A549 (cell line): ENCODE measurements at regions not wholly inside any gene's neighbourhood (a gene's known extent, or its start where the extent isn't known, plus 50 kb on each side); places are given as distances from the start of the nearest gene placed in this dataset.

Source experiments
- ATAC-seq, 2 experiments: fragments of 200-7000 bp in 1 of 2; fragments of >200 bp in 1 of 2; cut with Nextera tagmentation in 1 of 2; cut with Tn5 transposase in 1 of 2; 3 replicates each; pipeline versions ENCODE4 v1.8.0 to v1.9.1; 2018 to 2020; ENCODE audit warnings: mild to moderate bottlenecking in 1 of 2, moderate library complexity in 1 of 2
- CTCF ChIA-PET: fragments of 300-600 bp; sonication (Branson Sonifier 250); formaldehyde crosslinking; extraction: SDS; loops from one replicate; lab custom pipeline; 2021; ENCODE audit warnings: antibody characterized with exemption, inconsistent platforms; lab: Yijun Ruan, JAX
- POLR2A ChIA-PET: fragments of 350-600 bp; formaldehyde crosslinking; extraction: SDS; loops from one replicate; lab custom pipeline; 2021; ENCODE audit warnings: antibody characterized with exemption, inconsistent platforms; lab: Yijun Ruan, JAX
- DNase-seq, 2 experiments: peaks; one replicate each; pipeline versions ENCODE4 v3.0.0 to v3.0.0-alpha.2; 2011 to 2016; ENCODE audit warnings: low read depth in 1 of 2, low spot score in 1 of 2
- FAIRE-seq: peaks from 2 replicates; lab custom pipeline; 2011; peaks lifted over from hg19 to GRCh38; lab: Jason Lieb, UNC
- H3K27ac ChIP-seq, 2 experiments: fragments of >200 bp; sonication (Bioruptor Twin); formaldehyde crosslinking; 3 replicates each; pipeline ENCODE4 v1.5.1; 2016 to 2017
- H3K4me1 ChIP-seq: fragments of >200 bp; sonication (Bioruptor Twin); formaldehyde crosslinking; 3 replicates; pipeline ENCODE4 v1.6.1; 2016
- H3K4me2 ChIP-seq: fragments of >200 bp; sonication (Bioruptor Twin); formaldehyde crosslinking; 3 replicates; pipeline ENCODE4 v1.6.1; 2016
- H3K4me3 ChIP-seq: fragments of >200 bp; sonication (Bioruptor Twin); formaldehyde crosslinking; 3 replicates; pipeline ENCODE4 v1.5.1; 2016
- H3K9me3 ChIP-seq: fragments of >200 bp; sonication (Bioruptor Twin); formaldehyde crosslinking; 3 replicates; pipeline ENCODE4 v1.6.1; 2016
- CHD2 ChIP-seq: fragments of 150-350 bp; IDR thresholded peaks from 2 replicates; pipeline ENCODE4 v1.6.1; 2014; ENCODE audit warnings: low read length; ENCODE audit not compliant: partially characterized antibody
- EP300 ChIP-seq, 2 experiments: fragments of >200 bp; sonication (Bioruptor Twin); formaldehyde crosslinking; IDR thresholded peaks; 2 replicates in 1 of 2; 3 replicates in 1 of 2; pipeline ENCODE4 v1.6.1; 2016 to 2017
- FOSB ChIP-seq: fragments of 250-450 bp; sonication (Bioruptor Pico); IDR thresholded peaks from 2 replicates; pipeline ENCODE4 v1.5.0; 2020; ENCODE audit warnings: mild to moderate bottlenecking, moderate library complexity
- HOXB5 ChIP-seq: fragments of 250-450 bp; sonication (Bioruptor Pico); IDR thresholded peaks from 2 replicates; pipeline ENCODE4 v1.5.0; 2020; ENCODE audit warnings: mild to moderate bottlenecking, moderate library complexity
- JUN ChIP-seq, 2 experiments: fragments of >200 bp; sonication (Bioruptor Twin); formaldehyde crosslinking; IDR thresholded peaks; 2 replicates in 1 of 2; 3 replicates in 1 of 2; pipeline ENCODE4 v1.6.1; 2016 to 2017
- MAFK ChIP-seq: fragments of 450-650 bp; IDR thresholded peaks from 2 replicates; pipeline ENCODE4 v1.6.1; 2014; ENCODE audit not compliant: partially characterized antibody
- MAZ ChIP-seq: fragments of 150-350 bp; IDR thresholded peaks from 2 replicates; pipeline ENCODE4 v1.6.1; 2014; ENCODE audit warnings: antibody characterized with exemption, low read depth, low read length, borderline replicate concordance
- NPAS2 ChIP-seq: fragments of 250-450 bp; sonication (Bioruptor Pico); IDR thresholded peaks from 2 replicates; pipeline ENCODE4 v1.8.0; 2022; ENCODE audit warnings: mild to moderate bottlenecking, moderate library complexity, borderline replicate concordance
- POLR2A ChIP-seq: IDR thresholded peaks from 2 replicates; pipeline ENCODE4 v1.6.1; 2012; ENCODE audit warnings: mild to moderate bottlenecking, low read length
- RFX5 ChIP-seq: fragments of 450-650 bp; IDR thresholded peaks from 2 replicates; pipeline ENCODE4 v1.7.1; 2014; ENCODE audit warnings: antibody characterized with exemption, mild to moderate bottlenecking, moderate library complexity
- RNF2 ChIP-seq: fragments of 200-600 bp; sonication (generic); IDR thresholded peaks from 2 replicates; pipeline ENCODE4 v1.6.1; 2016; ENCODE audit warnings: low read depth, mild to moderate bottlenecking, antibody characterized with exemption, moderate library complexity, borderline replicate concordance
- TP53 ChIP-seq: fragments of 250-450 bp; sonication (Bioruptor Pico); IDR thresholded peaks from 2 replicates; pipeline ENCODE4 v1.5.0; 2021; ENCODE audit warnings: mild to moderate bottlenecking, moderate library complexity
- USF2 ChIP-seq: fragments of 450-650 bp; IDR thresholded peaks from 2 replicates; pipeline ENCODE4 v1.6.1; 2014; ENCODE audit warnings: antibody characterized with exemption
- ZFP36 ChIP-seq: fragments of 450-650 bp; IDR thresholded peaks from 2 replicates; pipeline ENCODE4 v1.6.1; 2014; ENCODE audit warnings: borderline replicate concordance; ENCODE audit not compliant: partially characterized antibody
- ZSCAN20 ChIP-seq: fragments of 250-450 bp; sonication (Bioruptor Pico); IDR thresholded peaks from 2 replicates; pipeline ENCODE4 v1.8.0; 2022; ENCODE audit warnings: mild to moderate bottlenecking, moderate library complexity
- WGBS: methylation state at CpG from one replicate; pipeline ENCODE4 v1.1.6; 2017; ENCODE audit errors: missing lambda C conversion rate; 5-methylcytosine and 5-hydroxymethylcytosine counted together
- TF ChIP-seq, protein P1 (sequence below): fragments of >200 bp; sonication (Bioruptor Twin); formaldehyde crosslinking; IDR thresholded peaks from 3 replicates; pipeline ENCODE4 v1.5.1; 2016
- TF ChIP-seq, protein P2 (sequence below): IDR thresholded peaks from 2 replicates; pipeline ENCODE4 v1.6.1; 2012
- TF ChIP-seq, protein P3 (sequence below): fragments of 150-350 bp; IDR thresholded peaks from 2 replicates; pipeline ENCODE4 v1.6.1; 2014; ENCODE audit warnings: low read depth, mild to moderate bottlenecking, low read length

DNA sequence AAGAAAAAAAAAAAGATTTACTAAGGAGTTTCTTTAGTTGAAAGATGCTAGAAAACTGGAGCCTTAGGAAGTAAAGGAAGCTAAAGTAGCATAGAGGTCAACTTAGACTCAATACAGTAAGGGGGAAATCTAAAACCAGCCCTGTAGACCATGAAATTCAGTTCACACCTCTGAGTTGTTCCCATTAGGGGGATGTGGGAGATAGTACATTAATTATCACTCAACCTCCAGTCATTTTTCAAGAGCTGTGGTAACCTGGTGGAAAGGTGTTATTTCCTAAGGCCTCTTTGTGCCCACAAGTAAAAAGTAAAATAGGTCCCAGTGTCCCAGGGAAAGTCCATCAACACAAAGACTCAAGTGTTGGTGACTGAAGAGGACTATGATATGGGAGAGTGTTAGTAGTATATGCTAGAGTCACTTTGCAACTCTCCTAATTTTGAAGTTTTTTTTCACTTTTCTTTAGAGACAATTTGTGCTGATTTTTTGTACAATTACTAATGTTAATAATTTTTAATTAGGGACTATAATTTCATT, 1274.4 kb upstream of the EPHA6 start:
- CTCF ChIA-PET: no interaction called here
- no peak for ATAC-seq
- POLR2A ChIA-PET: no interaction called here

DNA sequence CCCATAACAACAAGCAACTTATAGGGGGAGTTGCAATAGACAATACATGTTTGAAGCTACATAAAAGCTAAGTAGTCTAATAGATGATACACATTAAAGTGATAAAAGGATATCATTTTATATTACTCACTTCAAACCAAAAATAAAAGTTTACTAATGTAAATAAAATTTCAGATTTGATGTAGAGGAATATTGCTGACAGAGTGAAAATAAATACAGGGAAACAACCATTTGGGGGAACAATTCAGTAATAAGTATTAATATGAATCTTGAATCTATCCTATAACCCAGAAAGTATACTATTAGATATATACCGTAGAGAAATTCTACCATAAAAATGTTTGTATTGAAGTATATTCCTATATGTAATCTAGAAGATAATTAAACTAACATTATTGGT, 1248.9 kb upstream of the EPHA6 start:
- CTCF ChIA-PET: no interaction called here
- TF ChIP-seq MAFK (peak; percentile 63), POLR2A (no peak)
- no peaks in the 10 kb centered on the region for H3K9me3 ChIP-seq
- 71% methylated on average over 1 of the region's 1 CpG for whole genome bisulfite sequencing
- POLR2A ChIA-PET: no interaction called here
- H3K27ac ChIP-seq: no peak overlapping the region
- no peak for ATAC-seq
- FAIRE-seq: no peak
- no peak overlapping the region for H3K4me2 ChIP-seq
- no peak overlapping the region for H3K4me3 ChIP-seq
- no peaks in the 10 kb centered on the region for H3K4me1 ChIP-seq
- DNase-seq: no peak

More for the DNA sequence above, 1274.4 kb upstream of the EPHA6 start:
- Histone ChIP-seq H3K4me3 (no peak overlapping the region), H3K9me3 (no peaks in the 10 kb centered on the region), H3K4me1 (no peaks in the 10 kb centered on the region), H3K27ac (no peak overlapping the region), H3K4me2 (no peak overlapping the region)
- TF ChIP-seq FOSB (no peak), NPAS2 (CRISPR knock-in tag) (no peak), JUN (IDR thresholded peaks at IDR 0.05) (no peak), ZFP36 (no peak), USF2 (no peak), MAFK (no peak), TP53 (no peak), EP300 (IDR thresholded peaks at IDR 0.05) (no peak), RNF2 (no peak), HOXB5 (CRISPR knock-in tag) (no peak)
- TF ChIP-seq, protein P1, sequence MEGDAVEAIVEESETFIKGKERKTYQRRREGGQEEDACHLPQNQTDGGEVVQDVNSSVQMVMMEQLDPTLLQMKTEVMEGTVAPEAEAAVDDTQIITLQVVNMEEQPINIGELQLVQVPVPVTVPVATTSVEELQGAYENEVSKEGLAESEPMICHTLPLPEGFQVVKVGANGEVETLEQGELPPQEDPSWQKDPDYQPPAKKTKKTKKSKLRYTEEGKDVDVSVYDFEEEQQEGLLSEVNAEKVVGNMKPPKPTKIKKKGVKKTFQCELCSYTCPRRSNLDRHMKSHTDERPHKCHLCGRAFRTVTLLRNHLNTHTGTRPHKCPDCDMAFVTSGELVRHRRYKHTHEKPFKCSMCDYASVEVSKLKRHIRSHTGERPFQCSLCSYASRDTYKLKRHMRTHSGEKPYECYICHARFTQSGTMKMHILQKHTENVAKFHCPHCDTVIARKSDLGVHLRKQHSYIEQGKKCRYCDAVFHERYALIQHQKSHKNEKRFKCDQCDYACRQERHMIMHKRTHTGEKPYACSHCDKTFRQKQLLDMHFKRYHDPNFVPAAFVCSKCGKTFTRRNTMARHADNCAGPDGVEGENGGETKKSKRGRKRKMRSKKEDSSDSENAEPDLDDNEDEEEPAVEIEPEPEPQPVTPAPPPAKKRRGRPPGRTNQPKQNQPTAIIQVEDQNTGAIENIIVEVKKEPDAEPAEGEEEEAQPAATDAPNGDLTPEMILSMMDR: no peak
- FAIRE-seq (no peak), DNase-seq (no peak)

GRCh38 chr3:95567346-95567745, 1247.0 kb upstream of the EPHA6 start:
- WGBS: 29% methylated on average over 3 of the region's 3 CpGs
- Histone ChIP-seq H3K9me3 (no peaks in the 10 kb centered on the region), H3K4me1 (no peaks in the 10 kb centered on the region), H3K27ac (no peak overlapping the region), H3K4me2 (no peak overlapping the region), H3K4me3 (no peak overlapping the region)
- FAIRE-seq (no peak), ATAC-seq (no peak), DNase-seq (no peak)
- no peak for TF ChIP-seq FOSB
- TF ChIP-seq, protein P2, sequence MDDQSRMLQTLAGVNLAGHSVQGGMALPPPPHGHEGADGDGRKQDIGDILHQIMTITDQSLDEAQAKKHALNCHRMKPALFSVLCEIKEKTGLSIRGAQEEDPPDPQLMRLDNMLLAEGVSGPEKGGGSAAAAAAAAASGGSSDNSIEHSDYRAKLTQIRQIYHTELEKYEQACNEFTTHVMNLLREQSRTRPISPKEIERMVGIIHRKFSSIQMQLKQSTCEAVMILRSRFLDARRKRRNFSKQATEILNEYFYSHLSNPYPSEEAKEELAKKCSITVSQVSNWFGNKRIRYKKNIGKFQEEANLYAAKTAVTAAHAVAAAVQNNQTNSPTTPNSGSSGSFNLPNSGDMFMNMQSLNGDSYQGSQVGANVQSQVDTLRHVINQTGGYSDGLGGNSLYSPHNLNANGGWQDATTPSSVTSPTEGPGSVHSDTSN: no peak
- TF ChIP-seq NPAS2 (CRISPR knock-in tag): no peak
- TF ChIP-seq, protein P3, sequence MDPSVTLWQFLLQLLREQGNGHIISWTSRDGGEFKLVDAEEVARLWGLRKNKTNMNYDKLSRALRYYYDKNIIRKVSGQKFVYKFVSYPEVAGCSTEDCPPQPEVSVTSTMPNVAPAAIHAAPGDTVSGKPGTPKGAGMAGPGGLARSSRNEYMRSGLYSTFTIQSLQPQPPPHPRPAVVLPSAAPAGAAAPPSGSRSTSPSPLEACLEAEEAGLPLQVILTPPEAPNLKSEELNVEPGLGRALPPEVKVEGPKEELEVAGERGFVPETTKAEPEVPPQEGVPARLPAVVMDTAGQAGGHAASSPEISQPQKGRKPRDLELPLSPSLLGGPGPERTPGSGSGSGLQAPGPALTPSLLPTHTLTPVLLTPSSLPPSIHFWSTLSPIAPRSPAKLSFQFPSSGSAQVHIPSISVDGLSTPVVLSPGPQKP: no peak
- TF ChIP-seq RNF2: no peak
- TF ChIP-seq HOXB5 (CRISPR knock-in tag): no peak
- no peak for TF ChIP-seq MAZ
- no peak for TF ChIP-seq RFX5
- no peak for TF ChIP-seq CHD2
- TF ChIP-seq ZSCAN20: no peak
- CTCF ChIA-PET: interaction anchor here (0.5 kb wide), 1 partner anchor 1246 kb away, joined by 3 read pairs; no protein-coding TSS in a partner anchor
- POLR2A ChIA-PET: no interaction called here
